AG04449 (cell line): ENCODE measurements at regions not wholly inside any gene's neighbourhood (a gene's known extent, or its start where the extent isn't known, plus 50 kb on each side); places are given as distances from the start of the nearest gene placed in this dataset.

ENCODE experiments used
- CTCF ChIA-PET: fragments of 350-600 bp; formaldehyde crosslinking; extraction: SDS; loops from one replicate; lab custom pipeline; 2021; ENCODE audit warnings: antibody characterized with exemption; lab: Yijun Ruan, JAX
- POLR2A ChIA-PET: fragments of 400-600, 350-600 bp; formaldehyde crosslinking; extraction: SDS; loops from one replicate; lab custom pipeline; 2020; ENCODE audit warnings: antibody characterized with exemption, inconsistent platforms; lab: Yijun Ruan, JAX
- DNase-seq: peaks from one replicate; pipeline ENCODE4 v3.0.0-alpha.2; 2010; ENCODE audit warnings: low read depth, low spot score
- H3K4me3 ChIP-seq: 2 replicates; pipeline ENCODE4 v1.5.1; 2011; ENCODE audit warnings: low read depth, mild to moderate bottlenecking, control low read depth, low read length
- TF ChIP-seq, protein P1 (sequence below): IDR thresholded peaks from one replicate; pipeline ENCODE4 v1.5.1; 2011; ENCODE audit warnings: mild to moderate bottlenecking, moderate library complexity, low read length, control low read depth, inconsistent platforms; ENCODE audit not compliant: insufficient read depth; ENCODE audit errors: missing control alignments

DNA sequence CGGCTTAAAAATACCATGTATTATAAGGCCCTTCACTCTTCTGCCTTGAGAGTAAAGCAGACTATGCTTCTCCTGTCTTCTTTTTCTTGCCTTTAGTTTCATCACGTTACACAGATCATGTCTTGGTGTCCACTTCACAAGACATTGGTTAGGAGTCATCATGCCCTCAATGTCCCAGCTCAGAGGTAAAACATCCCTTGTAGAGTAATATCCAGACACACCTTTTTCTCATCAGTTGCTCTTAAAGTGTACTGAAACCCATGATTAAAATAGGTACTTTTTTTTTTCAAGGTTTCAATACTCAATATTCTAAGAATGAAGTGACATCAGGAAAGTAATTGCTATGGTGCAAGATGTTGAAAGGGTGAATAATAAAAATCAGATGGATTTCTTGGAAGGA is 267.8 kb downstream of the PMP22 start:
- TF ChIP-seq, protein P1, sequence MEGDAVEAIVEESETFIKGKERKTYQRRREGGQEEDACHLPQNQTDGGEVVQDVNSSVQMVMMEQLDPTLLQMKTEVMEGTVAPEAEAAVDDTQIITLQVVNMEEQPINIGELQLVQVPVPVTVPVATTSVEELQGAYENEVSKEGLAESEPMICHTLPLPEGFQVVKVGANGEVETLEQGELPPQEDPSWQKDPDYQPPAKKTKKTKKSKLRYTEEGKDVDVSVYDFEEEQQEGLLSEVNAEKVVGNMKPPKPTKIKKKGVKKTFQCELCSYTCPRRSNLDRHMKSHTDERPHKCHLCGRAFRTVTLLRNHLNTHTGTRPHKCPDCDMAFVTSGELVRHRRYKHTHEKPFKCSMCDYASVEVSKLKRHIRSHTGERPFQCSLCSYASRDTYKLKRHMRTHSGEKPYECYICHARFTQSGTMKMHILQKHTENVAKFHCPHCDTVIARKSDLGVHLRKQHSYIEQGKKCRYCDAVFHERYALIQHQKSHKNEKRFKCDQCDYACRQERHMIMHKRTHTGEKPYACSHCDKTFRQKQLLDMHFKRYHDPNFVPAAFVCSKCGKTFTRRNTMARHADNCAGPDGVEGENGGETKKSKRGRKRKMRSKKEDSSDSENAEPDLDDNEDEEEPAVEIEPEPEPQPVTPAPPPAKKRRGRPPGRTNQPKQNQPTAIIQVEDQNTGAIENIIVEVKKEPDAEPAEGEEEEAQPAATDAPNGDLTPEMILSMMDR, result no peak
- H3K4me3 ChIP-seq, result no peak overlapping the region
- ChIA-PET POLR2A (no interaction called here), CTCF (no interaction called here)
- no peak for DNase-seq

- TF ChIP-seq, protein P1, result no peak
- POLR2A ChIA-PET, result no interaction called here
- H3K4me3 ChIP-seq, result no peak overlapping the region
- DNase-seq, result no peak
- CTCF ChIA-PET, result interaction anchor here (0.6 to 0.8 kb wide), 2 partner anchors 13 to 17 kb away, joined by 3 to 5 read pairs; no protein-coding TSS in a partner anchor
These were observed 279.0 kb downstream of the PMP22 start for GRCh38 chr17:14986127-14986526.

DNA sequence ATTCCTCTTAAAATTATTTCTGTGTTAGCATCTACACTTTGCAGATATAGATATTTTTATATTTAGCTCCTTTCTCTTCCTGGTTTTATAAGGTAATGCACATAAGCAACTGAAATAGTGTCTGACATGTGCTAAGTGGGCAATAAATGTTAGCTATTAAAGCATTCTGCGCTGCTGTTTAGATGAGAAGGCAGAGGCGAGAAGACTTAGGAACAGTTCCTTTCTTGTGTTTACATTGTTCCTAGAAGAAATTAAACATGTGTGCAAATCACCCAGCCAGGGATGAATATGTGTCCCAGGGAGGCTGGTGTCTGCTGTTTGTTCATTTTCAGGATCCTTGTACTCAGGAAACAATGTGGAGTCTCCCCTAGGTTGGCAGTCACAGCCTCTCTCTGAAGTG is 292.3 kb downstream of the PMP22 start:
- no peak overlapping the region for H3K4me3 ChIP-seq
- ChIA-PET CTCF (interaction anchor here (1.3 kb wide), 1 partner anchor 13 kb away, joined by 5 read pairs; no protein-coding TSS in a partner anchor), POLR2A (interaction anchor here (0.6 kb wide), 1 partner anchor 548 kb away, joined by 3 read pairs; no protein-coding TSS in a partner anchor)
- TF ChIP-seq, protein P1, result no peak
- no peak for DNase-seq

GRCh38 chr17:14971054-14971453 is 294.1 kb downstream of the PMP22 start:
- H3K4me3 ChIP-seq, result no peak overlapping the region
- no peak for DNase-seq
- CTCF ChIA-PET, result interaction anchor here (1.5 kb wide), 1 partner anchor 45 kb away, joined by 3 read pairs; no protein-coding TSS in a partner anchor
- POLR2A ChIA-PET, result no interaction called here
- TF ChIP-seq, protein P1, result no peak

- no peak overlapping the region for H3K4me3 ChIP-seq
- CTCF ChIA-PET, result no interaction called here
- POLR2A ChIA-PET, result no interaction called here
- no peak for DNase-seq
- TF ChIP-seq, protein P1, result no peak
These were observed 305.9 kb downstream of the PMP22 start for GRCh38 chr17:14959106-14959648.

DNA sequence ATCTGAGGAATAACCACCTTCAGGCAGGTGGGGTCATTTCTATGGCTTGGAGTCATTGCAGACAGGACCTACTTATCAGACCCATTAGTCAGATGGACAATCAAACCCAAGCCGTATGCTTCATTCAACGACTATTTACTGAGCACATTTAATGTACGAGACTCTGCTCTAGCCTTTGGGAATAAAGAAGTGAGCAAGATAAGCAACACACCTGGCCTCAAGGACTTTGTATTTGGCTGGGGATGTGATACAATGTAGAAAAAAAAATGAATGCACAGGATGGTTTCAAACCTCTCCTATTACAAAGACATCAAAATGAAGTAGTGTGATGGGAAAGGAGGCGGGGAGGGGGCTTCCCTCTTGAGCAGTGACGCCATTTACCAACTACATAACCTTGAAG is 311.7 kb downstream of the PMP22 start:
- ChIA-PET CTCF (no interaction called here), POLR2A (no interaction called here)
- DNase-seq, result no peak
- H3K4me3 ChIP-seq, result no peak overlapping the region
- TF ChIP-seq, protein P1, result no peak
